ENCODE measurements at regions not wholly inside any gene's neighbourhood (a gene's known extent, or its start where the extent isn't known, plus 50 kb on each side); places are given as distances from the start of the nearest gene placed in this dataset.

- Histone ChIP-seq H3K27me3 (ENCODE audit: control insufficient read depth, insufficient read depth, low read length) (peaks cover 2% of the 10 kb centered on the region), H3K9me3 (ENCODE audit: control insufficient read depth, insufficient read depth, low read depth, low read length) (no peaks in the 10 kb centered on the region), H3K36me3 (ENCODE audit: control insufficient read depth, insufficient read depth, low read length) (no peaks in the 10 kb centered on the region), H3K27ac (ENCODE audit: low read length) (no peak overlapping the region), H3K4me1 (ENCODE audit: control insufficient read depth, insufficient read depth, low read length) (no peaks in the 10 kb centered on the region), H3K4me3 (ENCODE audit: low read depth in 2 of 2, low read length in 2 of 2) (no peak overlapping the region)
- ATAC-seq (no peak), DNase-seq (ENCODE audit: low read depth, low spot score) (no peak)
- CTCF ChIA-PET = no interaction called here
- no TSS peak for BruUV-seq (replicated peaks)
- intact Hi-C loops (cut with micrococcal nuclease; ENCODE audit: unreplicated experiment) (no loop called here), in situ Hi-C loops (cut with HindIII; ENCODE audit: low pct_unique_long_range_greater_than_20kb, low sequenced_read_pairs) (no loop called here)
- TF ChIP-seq TCF7L2 (IDR thresholded peaks at IDR 0.05; ENCODE audit: low read depth, low read length) (no peak), CTCF (IDR thresholded peaks at IDR 0.05) (no peak), SIN3A (IDR thresholded peaks at IDR 0.05; ENCODE audit: borderline replicate concordance, insufficient read depth, low read depth, low read length) (no peak), POLR2AphosphoS5 (IDR thresholded peaks at IDR 0.05; ENCODE audit: low read depth, low read length) (no peak)
- TF ChIP-seq, protein P1, sequence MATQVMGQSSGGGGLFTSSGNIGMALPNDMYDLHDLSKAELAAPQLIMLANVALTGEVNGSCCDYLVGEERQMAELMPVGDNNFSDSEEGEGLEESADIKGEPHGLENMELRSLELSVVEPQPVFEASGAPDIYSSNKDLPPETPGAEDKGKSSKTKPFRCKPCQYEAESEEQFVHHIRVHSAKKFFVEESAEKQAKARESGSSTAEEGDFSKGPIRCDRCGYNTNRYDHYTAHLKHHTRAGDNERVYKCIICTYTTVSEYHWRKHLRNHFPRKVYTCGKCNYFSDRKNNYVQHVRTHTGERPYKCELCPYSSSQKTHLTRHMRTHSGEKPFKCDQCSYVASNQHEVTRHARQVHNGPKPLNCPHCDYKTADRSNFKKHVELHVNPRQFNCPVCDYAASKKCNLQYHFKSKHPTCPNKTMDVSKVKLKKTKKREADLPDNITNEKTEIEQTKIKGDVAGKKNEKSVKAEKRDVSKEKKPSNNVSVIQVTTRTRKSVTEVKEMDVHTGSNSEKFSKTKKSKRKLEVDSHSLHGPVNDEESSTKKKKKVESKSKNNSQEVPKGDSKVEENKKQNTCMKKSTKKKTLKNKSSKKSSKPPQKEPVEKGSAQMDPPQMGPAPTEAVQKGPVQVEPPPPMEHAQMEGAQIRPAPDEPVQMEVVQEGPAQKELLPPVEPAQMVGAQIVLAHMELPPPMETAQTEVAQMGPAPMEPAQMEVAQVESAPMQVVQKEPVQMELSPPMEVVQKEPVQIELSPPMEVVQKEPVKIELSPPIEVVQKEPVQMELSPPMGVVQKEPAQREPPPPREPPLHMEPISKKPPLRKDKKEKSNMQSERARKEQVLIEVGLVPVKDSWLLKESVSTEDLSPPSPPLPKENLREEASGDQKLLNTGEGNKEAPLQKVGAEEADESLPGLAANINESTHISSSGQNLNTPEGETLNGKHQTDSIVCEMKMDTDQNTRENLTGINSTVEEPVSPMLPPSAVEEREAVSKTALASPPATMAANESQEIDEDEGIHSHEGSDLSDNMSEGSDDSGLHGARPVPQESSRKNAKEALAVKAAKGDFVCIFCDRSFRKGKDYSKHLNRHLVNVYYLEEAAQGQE (IDR thresholded peaks at IDR 0.05; ENCODE audit: insufficient read depth in 1 of 2, low read depth in 2 of 2, low read length in 1 of 2) = no peak
- POLR2A ChIA-PET = no interaction called here
Observed at GRCh38 chr10:44322137-44322536, 62.8 kb downstream of the CXCL12 start.

DNA sequence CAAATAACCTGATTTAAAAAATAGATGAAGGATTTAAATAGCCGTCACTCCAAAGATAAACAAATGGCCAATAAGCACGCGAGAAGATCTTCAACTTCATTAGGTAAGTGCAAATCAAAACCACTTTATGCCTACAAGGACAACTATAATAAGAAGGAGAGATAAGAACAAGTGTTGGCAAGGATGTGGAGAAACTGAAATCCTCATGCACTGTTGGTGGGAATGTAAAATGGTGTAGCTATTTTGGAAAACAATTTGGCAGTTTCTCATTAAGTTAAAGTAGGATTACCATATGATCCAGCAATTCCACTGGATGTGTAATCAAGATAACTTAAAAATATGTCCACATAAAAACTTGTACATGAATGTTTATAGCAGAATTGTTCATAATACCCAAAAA is 64.1 kb downstream of the CXCL12 start:
- in situ Hi-C loops (cut with HindIII; ENCODE audit: low pct_unique_long_range_greater_than_20kb, low sequenced_read_pairs) = no loop called here
- TF ChIP-seq POLR2AphosphoS5 (IDR thresholded peaks at IDR 0.05; ENCODE audit: low read depth, low read length) = no peak
- TF ChIP-seq, protein P1 (IDR thresholded peaks at IDR 0.05; ENCODE audit: insufficient read depth in 1 of 2, low read depth in 2 of 2, low read length in 1 of 2) = no peak
- TF ChIP-seq TCF7L2 (IDR thresholded peaks at IDR 0.05; ENCODE audit: low read depth, low read length) = no peak
- no peak for TF ChIP-seq SIN3A (IDR thresholded peaks at IDR 0.05; ENCODE audit: borderline replicate concordance, insufficient read depth, low read depth, low read length)
- no peak for TF ChIP-seq CTCF (IDR thresholded peaks at IDR 0.05)
- no peaks in the 10 kb centered on the region for H3K4me1 ChIP-seq (ENCODE audit: control insufficient read depth, insufficient read depth, low read length)
- CTCF ChIA-PET = no interaction called here
- H3K4me3 ChIP-seq (ENCODE audit: low read depth in 2 of 2, low read length in 2 of 2) = no peak overlapping the region
- intact Hi-C loops (cut with micrococcal nuclease; ENCODE audit: unreplicated experiment) = no loop called here
- no peaks in the 10 kb centered on the region for H3K9me3 ChIP-seq (ENCODE audit: control insufficient read depth, insufficient read depth, low read depth, low read length)
- peaks cover 2% of the 10 kb centered on the region for H3K27me3 ChIP-seq (ENCODE audit: control insufficient read depth, insufficient read depth, low read length)
- ATAC-seq (no peak), DNase-seq (ENCODE audit: low read depth, low spot score) (no peak)
- H3K27ac ChIP-seq (ENCODE audit: low read length) = no peak overlapping the region
- no peaks in the 10 kb centered on the region for H3K36me3 ChIP-seq (ENCODE audit: control insufficient read depth, insufficient read depth, low read length)
- no TSS peak for BruUV-seq (replicated peaks)
- POLR2A ChIA-PET = no interaction called here
